Stimulated activated memory B cell treated with anti-CD40 and anti-IgM and Interleukin-4, amounts not matched to agents 10 μg/mL and 1 μg/mL and 100 μg/mL, for 72 hours (primary cell): ENCODE measurements at regions not wholly inside any gene's neighbourhood (a gene's known extent, or its start where the extent isn't known, plus 50 kb on each side); places are given as distances from the start of the nearest gene placed in this dataset.
"Not testable (repeated sequence)": the region's sequence is repeated elsewhere in the genome, so short reads cannot be mapped to it uniquely, and the experiment has no call there.

Experiments used
- ATAC-seq: fragments of 150-1000 bp; cut with Tn5 transposase; 2 replicates; pipeline ENCODE4 v1.10.0; 2021
- H3K27ac Mint-ChIP-seq: one replicate; pipeline ENCODE4 v1.8.0; 2022; ENCODE audit warnings: mild to moderate bottlenecking, mixed read lengths
- H3K27me3 Mint-ChIP-seq: one replicate; pipeline ENCODE4 v1.8.0; 2022; ENCODE audit warnings: mixed read lengths
- H3K36me3 Mint-ChIP-seq: one replicate; pipeline ENCODE4 v1.8.0; 2022; ENCODE audit warnings: mixed read lengths
- H3K4me1 Mint-ChIP-seq: one replicate; pipeline ENCODE4 v1.8.0; 2022; ENCODE audit warnings: mixed read lengths
- H3K4me3 Mint-ChIP-seq: one replicate; pipeline ENCODE4 v1.8.0; 2022; ENCODE audit warnings: mild to moderate bottlenecking, moderate library complexity, mixed read lengths
- H3K9me3 Mint-ChIP-seq: one replicate; pipeline ENCODE4 v1.8.0; 2022; ENCODE audit warnings: mixed read lengths

GRCh38 chrX:109782994-109783700 is 50.1 kb upstream of the ACSL4 start:
- ATAC-seq: peak; percentile 78
- H3K4me3 Mint-ChIP-seq: peak overlapping the region; percentile 25
- H3K4me1 Mint-ChIP-seq: peaks cover 16% of the 10 kb centered on the region
- no peaks in the 10 kb centered on the region for H3K9me3 Mint-ChIP-seq
- no peaks in the 10 kb centered on the region for H3K36me3 Mint-ChIP-seq
- H3K27ac Mint-ChIP-seq: peak overlapping the region; percentile 74
- no peaks in the 10 kb centered on the region for H3K27me3 Mint-ChIP-seq

GRCh38 chrX:109783701-109784079 is 50.6 kb upstream of the ACSL4 start:
- Mint-ChIP-seq H3K27ac (peak overlapping the region; percentile 74), H3K36me3 (no peaks in the 10 kb centered on the region), H3K27me3 (no peaks in the 10 kb centered on the region), H3K9me3 (no peaks in the 10 kb centered on the region), H3K4me1 (peaks cover 16% of the 10 kb centered on the region), H3K4me3 (no peak overlapping the region)
- ATAC-seq: no peak

GRCh38 chrX:109785053-109785452 is 52.0 kb upstream of the ACSL4 start:
- Mint-ChIP-seq H3K9me3 (no peaks in the 10 kb centered on the region), H3K27ac (no peak overlapping the region), H3K27me3 (no peaks in the 10 kb centered on the region), H3K4me3 (no peak overlapping the region), H3K4me1 (peaks cover 16% of the 10 kb centered on the region), H3K36me3 (no peaks in the 10 kb centered on the region)
- no peak for ATAC-seq

DNA sequence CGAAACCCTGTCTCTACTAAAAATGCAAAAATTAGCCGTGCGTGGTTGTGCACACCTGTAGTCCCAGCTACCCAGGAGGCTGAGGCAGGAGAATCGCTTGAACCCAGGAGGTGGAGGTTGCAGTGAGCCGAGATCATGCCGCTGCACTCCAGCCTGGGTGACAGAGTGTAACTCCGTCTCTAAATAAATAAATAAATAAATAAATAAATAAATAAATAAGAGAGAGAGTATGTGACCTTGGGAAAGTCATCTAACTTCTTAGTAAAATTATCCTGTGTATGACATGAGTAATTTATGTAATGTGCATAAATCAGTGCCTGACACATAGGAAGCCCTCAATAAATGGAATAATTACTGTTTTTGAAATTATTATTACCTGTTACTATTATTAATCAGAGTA is 57.5 kb upstream of the ACSL4 start:
- H3K27ac Mint-ChIP-seq, H3K36me3 Mint-ChIP-seq, H3K9me3 Mint-ChIP-seq, H3K4me3 Mint-ChIP-seq, H3K4me1 Mint-ChIP-seq, ATAC-seq, H3K27me3 Mint-ChIP-seq: not testable (repeated sequence)

GRCh38 chrX:109793191-109793590 is 60.1 kb upstream of the ACSL4 start:
- no peak overlapping the region for H3K4me3 Mint-ChIP-seq
- H3K4me1 Mint-ChIP-seq: no peaks in the 10 kb centered on the region
- H3K9me3 Mint-ChIP-seq: no peaks in the 10 kb centered on the region
- ATAC-seq: no peak
- no peak overlapping the region for H3K27ac Mint-ChIP-seq
- H3K36me3 Mint-ChIP-seq: no peaks in the 10 kb centered on the region
- no peaks in the 10 kb centered on the region for H3K27me3 Mint-ChIP-seq

DNA sequence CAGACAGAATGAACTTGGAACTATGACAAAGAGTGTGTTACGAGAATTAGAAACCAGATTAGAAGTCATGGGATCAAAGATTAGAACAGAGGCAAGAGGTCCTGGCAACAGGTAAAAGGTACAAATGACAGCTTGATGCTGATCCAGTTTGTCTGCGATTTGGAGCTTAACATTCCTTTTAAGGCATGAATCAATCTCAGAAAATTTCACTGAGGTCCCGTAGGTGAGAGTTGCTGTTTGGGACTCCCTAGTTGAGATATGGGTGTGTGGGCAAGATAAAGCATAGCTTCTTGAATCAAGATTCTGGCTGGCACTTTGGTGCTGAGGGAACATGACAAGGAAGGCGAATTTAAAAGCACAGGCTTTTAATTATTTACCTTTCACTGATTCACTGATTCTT is 62.6 kb upstream of the ACSL4 start:
- H3K27ac Mint-ChIP-seq: no peak overlapping the region
- H3K4me1 Mint-ChIP-seq: no peaks in the 10 kb centered on the region
- ATAC-seq: no peak
- no peaks in the 10 kb centered on the region for H3K27me3 Mint-ChIP-seq
- H3K9me3 Mint-ChIP-seq: no peaks in the 10 kb centered on the region
- no peaks in the 10 kb centered on the region for H3K36me3 Mint-ChIP-seq
- H3K4me3 Mint-ChIP-seq: no peak overlapping the region

- ATAC-seq: no peak
- Mint-ChIP-seq H3K36me3 (no peaks in the 10 kb centered on the region), H3K27me3 (no peaks in the 10 kb centered on the region), H3K9me3 (no peaks in the 10 kb centered on the region), H3K4me3 (no peak overlapping the region), H3K27ac (no peak overlapping the region), H3K4me1 (no peaks in the 10 kb centered on the region)
Measured at GRCh38 chrX:109797311-109797975, 64.4 kb upstream of the ACSL4 start.

GRCh38 chrX:109812236-109812635 is 79.2 kb upstream of the ACSL4 start:
- Mint-ChIP-seq H3K4me1 (no peaks in the 10 kb centered on the region), H3K27me3 (no peaks in the 10 kb centered on the region), H3K9me3 (no peaks in the 10 kb centered on the region), H3K27ac (no peak overlapping the region), H3K36me3 (no peaks in the 10 kb centered on the region), H3K4me3 (no peak overlapping the region)
- ATAC-seq: no peak

DNA sequence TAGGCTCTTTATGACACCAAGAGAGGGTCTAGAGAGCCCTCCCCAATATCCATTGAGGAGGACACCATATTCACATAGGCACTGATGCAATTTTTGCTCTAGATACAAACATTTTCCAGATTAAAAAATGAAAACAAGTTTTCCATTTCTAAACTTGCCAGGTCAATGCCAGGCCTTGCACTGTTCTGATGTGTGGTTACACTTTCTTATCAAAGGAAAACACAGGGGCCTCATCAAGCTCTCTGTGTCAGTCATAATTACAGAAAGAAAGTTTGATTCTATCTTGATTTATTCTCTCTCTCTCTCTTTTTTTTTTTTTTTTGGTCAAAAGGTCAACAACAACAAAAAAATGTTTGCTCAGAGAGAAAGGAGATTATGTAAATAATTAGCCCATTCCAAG is 80.2 kb upstream of the ACSL4 start:
- no peak for ATAC-seq
- H3K36me3 Mint-ChIP-seq: no peaks in the 10 kb centered on the region
- H3K4me1 Mint-ChIP-seq: no peaks in the 10 kb centered on the region
- H3K27me3 Mint-ChIP-seq: no peaks in the 10 kb centered on the region
- no peak overlapping the region for H3K27ac Mint-ChIP-seq
- no peaks in the 10 kb centered on the region for H3K9me3 Mint-ChIP-seq
- no peak overlapping the region for H3K4me3 Mint-ChIP-seq

GRCh38 chrX:109818976-109819375 is 85.9 kb upstream of the ACSL4 start:
- Mint-ChIP-seq H3K27ac (no peak overlapping the region), H3K36me3 (no peaks in the 10 kb centered on the region), H3K4me3 (no peak overlapping the region), H3K9me3 (no peaks in the 10 kb centered on the region), H3K4me1 (no peaks in the 10 kb centered on the region), H3K27me3 (no peaks in the 10 kb centered on the region)
- no peak for ATAC-seq

DNA sequence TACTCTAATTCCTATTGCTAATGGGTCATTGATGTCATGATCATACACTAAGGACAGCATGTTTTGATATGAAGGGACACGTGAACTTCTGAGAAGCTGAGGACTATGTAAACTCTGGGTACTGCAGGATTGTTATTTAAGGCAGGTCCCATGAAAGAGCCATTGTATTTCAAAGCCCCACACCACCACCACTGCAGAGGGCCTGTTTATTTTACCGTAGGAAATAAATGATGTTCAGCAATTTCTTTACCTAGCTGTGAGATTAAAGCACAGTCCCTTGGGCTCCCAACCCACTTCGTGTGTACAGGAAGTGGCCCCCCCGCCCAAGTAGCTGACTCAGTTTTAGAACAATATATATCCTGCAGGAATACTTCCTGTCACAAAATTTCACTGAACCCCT is 89.8 kb upstream of the ACSL4 start:
- Mint-ChIP-seq H3K27ac (no peak overlapping the region), H3K9me3 (no peaks in the 10 kb centered on the region), H3K4me1 (no peaks in the 10 kb centered on the region), H3K27me3 (no peaks in the 10 kb centered on the region), H3K36me3 (no peaks in the 10 kb centered on the region), H3K4me3 (no peak overlapping the region)
- ATAC-seq: no peak

DNA sequence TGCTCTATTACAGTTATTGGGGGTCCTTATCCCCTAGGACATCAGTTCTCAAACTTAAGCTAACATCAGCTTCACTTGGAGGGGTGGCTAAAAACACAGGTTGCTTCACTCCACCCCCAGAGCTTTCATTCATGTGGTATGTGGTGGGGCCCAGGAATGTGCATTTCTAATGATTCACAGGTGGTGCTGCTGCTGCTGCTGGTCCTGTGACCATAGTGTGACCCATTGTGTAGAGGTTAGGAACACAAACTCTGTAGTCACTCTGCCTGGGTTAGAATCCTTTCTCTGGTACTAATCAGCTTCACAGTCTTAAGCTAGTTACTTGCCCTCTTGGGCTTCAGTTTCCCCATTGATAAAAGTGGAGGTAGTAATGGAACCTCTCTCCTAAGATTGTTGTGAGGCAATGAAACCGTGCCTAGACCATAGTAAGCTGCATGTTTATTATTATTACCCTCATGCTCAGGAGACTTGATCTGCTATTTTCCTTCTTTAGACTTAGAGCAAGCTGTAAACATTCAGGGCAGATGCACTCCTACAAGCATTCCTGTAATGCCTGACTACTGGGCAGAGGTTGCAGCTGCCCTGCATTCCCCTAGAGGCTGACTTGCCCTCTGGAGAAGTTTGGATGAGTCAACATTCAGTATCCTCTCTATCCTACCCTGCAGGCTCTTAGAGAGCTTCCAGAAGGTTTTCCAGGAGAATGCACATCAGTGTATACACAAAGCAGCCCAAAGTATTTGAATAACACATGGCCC is 94.1 kb upstream of the ACSL4 start:
- ATAC-seq: no peak
- H3K27ac Mint-ChIP-seq: no peak overlapping the region

GRCh38 chrX:109827772-109828171 is 94.7 kb upstream of the ACSL4 start:
- no peaks in the 10 kb centered on the region for H3K9me3 Mint-ChIP-seq
- H3K27ac Mint-ChIP-seq: no peak overlapping the region
- H3K4me1 Mint-ChIP-seq: peaks cover 7% of the 10 kb centered on the region
- no peak for ATAC-seq
- no peaks in the 10 kb centered on the region for H3K36me3 Mint-ChIP-seq
- H3K4me3 Mint-ChIP-seq: no peak overlapping the region
- no peaks in the 10 kb centered on the region for H3K27me3 Mint-ChIP-seq

More for the DNA sequence above, 94.1 kb upstream of the ACSL4 start:
- Mint-ChIP-seq H3K4me1 (peaks cover 7% of the 10 kb centered on the region), H3K27me3 (no peaks in the 10 kb centered on the region), H3K36me3 (no peaks in the 10 kb centered on the region), H3K4me3 (no peak overlapping the region), H3K9me3 (no peaks in the 10 kb centered on the region)

GRCh38 chrX:109830157-109830703 is 97.2 kb upstream of the ACSL4 start:
- Mint-ChIP-seq H3K27ac (peak overlapping the region; percentile 68), H3K4me1 (peaks cover 7% of the 10 kb centered on the region)
- no peak for ATAC-seq

GRCh38 chrX:109830704-109831206 is 97.7 kb upstream of the ACSL4 start:
- Mint-ChIP-seq H3K4me3 (no peak overlapping the region), H3K9me3 (no peaks in the 10 kb centered on the region), H3K27ac (peak overlapping the region; percentile 68), H3K4me1 (peaks cover 7% of the 10 kb centered on the region), H3K27me3 (no peaks in the 10 kb centered on the region), H3K36me3 (no peaks in the 10 kb centered on the region)
- no peak for ATAC-seq

More at GRCh38 chrX:109830157-109830703, 97.2 kb upstream of the ACSL4 start:
- no peaks in the 10 kb centered on the region for H3K9me3 Mint-ChIP-seq
- H3K4me3 Mint-ChIP-seq: no peak overlapping the region
- no peaks in the 10 kb centered on the region for H3K36me3 Mint-ChIP-seq
- H3K27me3 Mint-ChIP-seq: no peaks in the 10 kb centered on the region
